HG03045 (cell line): ENCODE measurements at regions not wholly inside any gene's neighbourhood (a gene's known extent, or its start where the extent isn't known, plus 50 kb on each side); places are given as distances from the start of the nearest gene placed in this dataset.

ENCODE experiments used
- ATAC-seq: cut with Tn5 transposase; IDR thresholded peaks from one replicate; pipeline ENCODE4 v1.9.1; 2021; ENCODE audit warnings: mild to moderate bottlenecking, moderate library complexity; ENCODE audit not compliant: unreplicated experiment

GRCh38 chr2:114065731-114066130 lies 175.8 kb downstream of the ACTR3 start:
- no peak for ATAC-seq

GRCh38 chr2:114066186-114066747 lies 176.4 kb downstream of the ACTR3 start:
- ATAC-seq: no peak

- ATAC-seq: no peak
Observed at GRCh38 chr2:114068438-114068837, 178.5 kb downstream of the ACTR3 start.

GRCh38 chr2:114076961-114077360 lies 187.1 kb downstream of the ACTR3 start:
- ATAC-seq: no peak

GRCh38 chr2:114079366-114080004 lies 189.6 kb downstream of the ACTR3 start:
- no peak for ATAC-seq

- no peak for ATAC-seq
Observed at GRCh38 chr2:114082731-114083433, 193.0 kb downstream of the ACTR3 start.

- peak; percentile 83 for ATAC-seq
Observed at GRCh38 chr2:114083717-114084387, 194.0 kb downstream of the ACTR3 start.

- ATAC-seq: no peak
Observed at GRCh38 chr2:114085238-114085637, 195.3 kb downstream of the ACTR3 start.

GRCh38 chr2:114085992-114086391 lies 196.1 kb downstream of the ACTR3 start:
- ATAC-seq: no peak

- ATAC-seq: no peak
Observed at GRCh38 chr2:114089636-114090319, 199.9 kb downstream of the ACTR3 start.

- ATAC-seq: no peak
Observed at GRCh38 chr2:114091010-114091409, 201.1 kb downstream of the ACTR3 start.

- ATAC-seq: no peak
Observed at GRCh38 chr2:114108249-114108648, 218.4 kb downstream of the ACTR3 start.

- no peak for ATAC-seq
Observed at GRCh38 chr2:114108824-114109416, 219.0 kb downstream of the ACTR3 start.

GRCh38 chr2:114111329-114111728 lies 221.4 kb downstream of the ACTR3 start:
- ATAC-seq: no peak

GRCh38 chr2:114113518-114113917 lies 223.6 kb downstream of the ACTR3 start:
- no peak for ATAC-seq

GRCh38 chr2:114118088-114118487 lies 228.2 kb downstream of the ACTR3 start:
- ATAC-seq: no peak

GRCh38 chr2:114119862-114120261 lies 230.0 kb downstream of the ACTR3 start:
- no peak for ATAC-seq

- no peak for ATAC-seq
Observed at GRCh38 chr2:114122930-114123329, 233.0 kb downstream of the ACTR3 start.

- no peak for ATAC-seq
Observed at GRCh38 chr2:114123925-114124324, 234.0 kb downstream of the ACTR3 start.

- no peak for ATAC-seq
Observed at GRCh38 chr2:114127372-114127771, 237.5 kb downstream of the ACTR3 start.

- ATAC-seq: no peak
Observed at GRCh38 chr2:114128263-114128662, 238.4 kb downstream of the ACTR3 start.
